ENCODE measurements at regions not wholly inside any gene's neighbourhood (a gene's known extent, or its start where the extent isn't known, plus 50 kb on each side); places are given as distances from the start of the nearest gene placed in this dataset.

GRCh38 chr2:75353131-75353530 is 153.8 kb upstream of the TACR1 start:
- H3K4me1 ChIP-seq (ENCODE audit: low read length) = no peaks in the 10 kb centered on the region
- H3K4me2 ChIP-seq (ENCODE audit: low read length) = no peak overlapping the region
- H2AFZ ChIP-seq (ENCODE audit: low read depth, low read length) = no peak overlapping the region
- H4K20me1 ChIP-seq (ENCODE audit: insufficient read depth, low read length) = no peaks in the 10 kb centered on the region
- no peak overlapping the region for H3K4me3 ChIP-seq (ENCODE audit: low read length)
- peaks cover 2% of the 10 kb centered on the region; the same call in 1 of the 2 replicates for H3K27me3 ChIP-seq (ENCODE audit: low read depth, low read length)
- H3K9me3 ChIP-seq (ENCODE audit: insufficient read depth, low read length) = no peaks in the 10 kb centered on the region
- TF ChIP-seq CTCF (IDR thresholded peaks at IDR 0.05; ENCODE audit: low read depth, low read length) = no peak
- TF ChIP-seq EZH2phosphoT487 (IDR thresholded peaks at IDR 0.05; ENCODE audit: low read depth) = no peak
- H3K27ac ChIP-seq (ENCODE audit: low read length) = no peak overlapping the region
- no peaks in the 10 kb centered on the region for H3K36me3 ChIP-seq (replicated peaks; ENCODE audit: low read depth, low read length)
- no peaks in the 10 kb centered on the region for H3K79me2 ChIP-seq (ENCODE audit: low read length)
- H3K9ac ChIP-seq (ENCODE audit: low read length) = no peak overlapping the region

- Histone ChIP-seq H3K27me3 (ENCODE audit: low read depth, low read length) (no peaks in the 10 kb centered on the region), H3K9me3 (ENCODE audit: insufficient read depth, low read length) (no peaks in the 10 kb centered on the region), H3K9ac (ENCODE audit: low read length) (no peak overlapping the region), H2AFZ (ENCODE audit: low read depth, low read length) (no peak overlapping the region), H3K36me3 (replicated peaks; ENCODE audit: low read depth, low read length) (no peaks in the 10 kb centered on the region), H4K20me1 (ENCODE audit: insufficient read depth, low read length) (no peaks in the 10 kb centered on the region), H3K4me1 (ENCODE audit: low read length) (no peaks in the 10 kb centered on the region), H3K79me2 (ENCODE audit: low read length) (no peaks in the 10 kb centered on the region), H3K4me3 (ENCODE audit: low read length) (no peak overlapping the region), H3K4me2 (ENCODE audit: low read length) (no peak overlapping the region), H3K27ac (ENCODE audit: low read length) (no peak overlapping the region)
- TF ChIP-seq EZH2phosphoT487 (IDR thresholded peaks at IDR 0.05; ENCODE audit: low read depth) = no peak
- no peak for TF ChIP-seq CTCF (IDR thresholded peaks at IDR 0.05; ENCODE audit: low read depth, low read length)
Measured at GRCh38 chr2:75348307-75348706, 149.0 kb upstream of the TACR1 start.

DNA sequence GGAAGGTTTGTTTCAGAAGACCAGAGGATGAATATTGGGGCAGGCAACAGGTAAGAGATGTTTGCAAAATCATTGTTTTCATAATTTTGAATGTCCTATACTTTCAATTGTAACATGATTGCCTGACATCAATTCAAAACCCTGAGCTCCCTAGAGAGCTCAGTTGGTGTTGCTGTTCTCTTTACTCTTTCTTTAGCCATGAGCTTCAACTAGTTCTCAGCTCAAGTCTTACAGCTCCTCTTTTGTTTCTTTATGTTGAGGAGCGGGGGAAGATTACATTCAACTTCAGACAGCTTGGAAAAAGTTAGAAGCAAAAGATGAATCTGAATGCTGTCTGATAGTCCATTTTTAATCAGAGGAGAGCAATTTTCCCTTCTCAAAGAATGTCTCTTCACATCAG is 144.8 kb upstream of the TACR1 start:
- no peaks in the 10 kb centered on the region for H4K20me1 ChIP-seq (ENCODE audit: insufficient read depth, low read length)
- no peaks in the 10 kb centered on the region for H3K79me2 ChIP-seq (ENCODE audit: low read length)
- H3K4me1 ChIP-seq (ENCODE audit: low read length) = no peaks in the 10 kb centered on the region
- H2AFZ ChIP-seq (ENCODE audit: low read depth, low read length) = no peak overlapping the region
- no peak overlapping the region for H3K4me3 ChIP-seq (ENCODE audit: low read length)
- no peaks in the 10 kb centered on the region for H3K36me3 ChIP-seq (replicated peaks; ENCODE audit: low read depth, low read length)
- H3K27ac ChIP-seq (ENCODE audit: low read length) = no peak overlapping the region
- TF ChIP-seq CTCF (IDR thresholded peaks at IDR 0.05; ENCODE audit: low read depth, low read length) (no peak), EZH2phosphoT487 (IDR thresholded peaks at IDR 0.05; ENCODE audit: low read depth) (no peak)
- no peak overlapping the region for H3K4me2 ChIP-seq (ENCODE audit: low read length)
- no peaks in the 10 kb centered on the region for H3K9me3 ChIP-seq (ENCODE audit: insufficient read depth, low read length)
- no peak overlapping the region for H3K9ac ChIP-seq (ENCODE audit: low read length)
- no peaks in the 10 kb centered on the region for H3K27me3 ChIP-seq (ENCODE audit: low read depth, low read length)

DNA sequence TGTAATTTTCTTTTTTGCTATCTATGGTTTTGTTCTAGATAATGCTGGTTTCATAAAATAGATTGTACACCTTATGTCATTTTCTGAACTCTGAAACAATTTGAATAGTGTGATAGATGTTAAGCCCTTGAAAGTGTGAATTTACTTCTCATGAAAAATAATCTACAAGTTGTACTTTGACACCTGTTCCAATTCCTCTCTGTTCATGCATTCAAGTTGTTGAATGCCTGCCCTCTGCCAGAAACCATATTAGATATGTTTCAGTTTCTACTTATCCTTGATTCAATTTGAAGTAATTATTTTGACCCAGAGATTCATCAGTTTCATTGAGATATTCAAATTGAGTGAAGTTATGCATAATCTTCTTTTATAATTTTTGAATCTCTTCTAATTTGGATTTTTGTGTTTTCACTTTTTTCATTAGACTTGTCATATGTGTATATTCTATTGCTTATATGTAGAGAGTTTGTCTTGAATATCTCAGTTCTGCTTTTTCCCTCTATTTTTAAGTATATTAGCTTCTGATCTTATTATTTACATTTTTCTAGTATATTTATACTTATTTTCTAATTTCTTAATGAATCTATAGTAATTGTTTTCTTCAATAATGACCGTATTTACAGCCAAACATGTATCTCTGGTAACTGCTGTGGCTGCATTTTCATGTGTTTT is 143.3 kb upstream of the TACR1 start:
- H3K4me3 ChIP-seq (ENCODE audit: low read length) = no peak overlapping the region
- no peaks in the 10 kb centered on the region for H4K20me1 ChIP-seq (ENCODE audit: insufficient read depth, low read length)
- H3K9ac ChIP-seq (ENCODE audit: low read length) = no peak overlapping the region
- H3K9me3 ChIP-seq (ENCODE audit: insufficient read depth, low read length) = no peaks in the 10 kb centered on the region
- H3K79me2 ChIP-seq (ENCODE audit: low read length) = no peaks in the 10 kb centered on the region
- no peak for TF ChIP-seq EZH2phosphoT487 (IDR thresholded peaks at IDR 0.05; ENCODE audit: low read depth)
- no peak for TF ChIP-seq CTCF (IDR thresholded peaks at IDR 0.05; ENCODE audit: low read depth, low read length)
- no peaks in the 10 kb centered on the region for H3K4me1 ChIP-seq (ENCODE audit: low read length)
- no peak overlapping the region for H3K27ac ChIP-seq (ENCODE audit: low read length)
- no peaks in the 10 kb centered on the region for H3K27me3 ChIP-seq (ENCODE audit: low read depth, low read length)
- no peak overlapping the region for H2AFZ ChIP-seq (ENCODE audit: low read depth, low read length)
- no peaks in the 10 kb centered on the region for H3K36me3 ChIP-seq (replicated peaks; ENCODE audit: low read depth, low read length)
- H3K4me2 ChIP-seq (ENCODE audit: low read length) = no peak overlapping the region

Data from OCI-LY3 (cell line).